ENCODE measurements at regions not wholly inside any gene's neighbourhood (a gene's known extent, or its start where the extent isn't known, plus 50 kb on each side); places are given as distances from the start of the nearest gene placed in this dataset.

DNA sequence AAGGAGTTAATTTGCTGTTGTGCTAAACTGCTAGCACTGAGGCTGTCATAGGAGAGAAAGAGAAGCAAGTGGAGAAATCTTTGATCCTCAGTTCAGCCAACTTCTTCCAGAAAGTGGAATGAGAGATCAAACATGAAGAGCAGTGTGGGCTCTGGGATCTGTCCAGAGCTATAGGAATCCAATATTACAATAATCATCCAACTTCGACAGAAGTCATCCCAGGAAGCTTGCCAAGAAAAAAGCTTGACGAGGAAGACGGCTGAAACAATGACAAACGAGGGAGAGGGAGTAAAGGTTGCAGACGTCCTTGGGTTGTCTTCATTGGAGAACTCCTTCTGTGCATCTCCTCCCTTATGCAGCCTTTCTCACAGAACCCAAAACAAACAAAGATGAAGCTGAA lies 496.2 kb downstream of the INSC start:
- intact Hi-C loops (cut with DNase I): no loop called here
- DNase-seq: no peak
- no peak for TF ChIP-seq POLR2A (IDR thresholded peaks at IDR 0.05)
- no peak overlapping the region for H3K4me3 ChIP-seq
- H3K4me1 ChIP-seq: no peaks in the 10 kb centered on the region
- H3K36me3 ChIP-seq: no peaks in the 10 kb centered on the region
- no peak overlapping the region for H3K27ac ChIP-seq
- no peaks in the 10 kb centered on the region for H3K9me3 ChIP-seq
- H3K27me3 ChIP-seq: peaks cover 0 to 14% (median 0%) of the 10 kb centered on the region in 4 donors
- 34 to 42% methylated on average over 5 of the region's 5 CpGs for WGBS, 2 donors

DNA sequence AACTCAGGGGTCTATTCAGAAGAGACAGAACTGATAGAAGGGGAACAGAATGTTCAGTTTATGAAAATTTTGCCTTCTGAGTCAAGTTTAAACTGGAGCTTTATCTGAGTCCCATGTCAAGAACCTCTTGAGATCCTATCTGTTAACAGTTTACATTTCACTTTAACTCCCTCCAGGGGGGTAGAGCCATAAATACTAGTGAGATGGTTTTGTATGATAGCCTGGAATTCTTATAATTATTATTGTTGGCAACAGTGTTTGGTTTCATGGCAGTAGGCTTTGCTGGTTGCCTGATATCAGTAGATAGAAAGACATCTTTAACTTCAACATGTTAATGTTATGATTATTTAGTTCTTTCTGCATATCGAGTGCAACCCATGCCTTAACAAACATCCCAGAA lies 498.5 kb downstream of the INSC start:
- intact Hi-C loops (cut with DNase I): no loop called here
- no peaks in the 10 kb centered on the region for H3K9me3 ChIP-seq
- TF ChIP-seq, protein P1, sequence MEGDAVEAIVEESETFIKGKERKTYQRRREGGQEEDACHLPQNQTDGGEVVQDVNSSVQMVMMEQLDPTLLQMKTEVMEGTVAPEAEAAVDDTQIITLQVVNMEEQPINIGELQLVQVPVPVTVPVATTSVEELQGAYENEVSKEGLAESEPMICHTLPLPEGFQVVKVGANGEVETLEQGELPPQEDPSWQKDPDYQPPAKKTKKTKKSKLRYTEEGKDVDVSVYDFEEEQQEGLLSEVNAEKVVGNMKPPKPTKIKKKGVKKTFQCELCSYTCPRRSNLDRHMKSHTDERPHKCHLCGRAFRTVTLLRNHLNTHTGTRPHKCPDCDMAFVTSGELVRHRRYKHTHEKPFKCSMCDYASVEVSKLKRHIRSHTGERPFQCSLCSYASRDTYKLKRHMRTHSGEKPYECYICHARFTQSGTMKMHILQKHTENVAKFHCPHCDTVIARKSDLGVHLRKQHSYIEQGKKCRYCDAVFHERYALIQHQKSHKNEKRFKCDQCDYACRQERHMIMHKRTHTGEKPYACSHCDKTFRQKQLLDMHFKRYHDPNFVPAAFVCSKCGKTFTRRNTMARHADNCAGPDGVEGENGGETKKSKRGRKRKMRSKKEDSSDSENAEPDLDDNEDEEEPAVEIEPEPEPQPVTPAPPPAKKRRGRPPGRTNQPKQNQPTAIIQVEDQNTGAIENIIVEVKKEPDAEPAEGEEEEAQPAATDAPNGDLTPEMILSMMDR (IDR thresholded peaks at IDR 0.05): no peak
- H3K4me3 ChIP-seq: no peak overlapping the region
- H3K36me3 ChIP-seq: no peaks in the 10 kb centered on the region
- no peaks in the 10 kb centered on the region for H3K4me1 ChIP-seq
- 64 to 69% methylated on average over 1 of the region's 1 CpG for WGBS, 2 donors
- H3K27ac ChIP-seq: no peak overlapping the region
- H3K27me3 ChIP-seq: peaks cover 0 to 11% (median 0%) of the 10 kb centered on the region in 4 donors
- no peak for DNase-seq

DNA sequence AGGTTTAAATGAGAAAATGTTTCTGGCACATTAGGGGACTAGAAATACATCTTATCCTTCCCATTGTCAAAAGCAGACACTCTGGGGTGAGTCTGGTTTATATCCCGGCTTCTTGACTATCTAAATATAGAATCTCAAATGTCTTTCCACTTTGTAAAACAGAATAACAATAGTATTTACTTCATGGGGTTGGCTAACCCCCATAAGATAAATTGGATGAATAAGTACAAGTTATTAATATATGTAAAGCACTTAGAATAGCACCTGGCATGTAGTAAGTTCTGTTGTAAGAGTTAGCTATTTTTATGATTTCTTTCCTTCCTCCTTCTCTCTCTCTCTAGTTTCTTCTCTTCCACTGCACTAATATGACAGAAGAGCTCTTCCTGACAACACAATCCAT lies 499.1 kb downstream of the INSC start:
- Histone ChIP-seq H3K27me3 (peaks cover 0 to 11% (median 0%) of the 10 kb centered on the region in 4 donors), H3K27ac (no peak overlapping the region), H3K36me3 (no peaks in the 10 kb centered on the region), H3K9me3 (no peaks in the 10 kb centered on the region), H3K4me3 (no peak overlapping the region), H3K4me1 (no peaks in the 10 kb centered on the region)
- DNase-seq: no peak
- no peak for TF ChIP-seq POLR2A (IDR thresholded peaks at IDR 0.05)
- TF ChIP-seq, protein P1 (IDR thresholded peaks at IDR 0.05): no peak
- intact Hi-C loops (cut with DNase I): no loop called here
- 71 to 83% methylated on average over 1 of the region's 1 CpG for WGBS, 2 donors

DNA sequence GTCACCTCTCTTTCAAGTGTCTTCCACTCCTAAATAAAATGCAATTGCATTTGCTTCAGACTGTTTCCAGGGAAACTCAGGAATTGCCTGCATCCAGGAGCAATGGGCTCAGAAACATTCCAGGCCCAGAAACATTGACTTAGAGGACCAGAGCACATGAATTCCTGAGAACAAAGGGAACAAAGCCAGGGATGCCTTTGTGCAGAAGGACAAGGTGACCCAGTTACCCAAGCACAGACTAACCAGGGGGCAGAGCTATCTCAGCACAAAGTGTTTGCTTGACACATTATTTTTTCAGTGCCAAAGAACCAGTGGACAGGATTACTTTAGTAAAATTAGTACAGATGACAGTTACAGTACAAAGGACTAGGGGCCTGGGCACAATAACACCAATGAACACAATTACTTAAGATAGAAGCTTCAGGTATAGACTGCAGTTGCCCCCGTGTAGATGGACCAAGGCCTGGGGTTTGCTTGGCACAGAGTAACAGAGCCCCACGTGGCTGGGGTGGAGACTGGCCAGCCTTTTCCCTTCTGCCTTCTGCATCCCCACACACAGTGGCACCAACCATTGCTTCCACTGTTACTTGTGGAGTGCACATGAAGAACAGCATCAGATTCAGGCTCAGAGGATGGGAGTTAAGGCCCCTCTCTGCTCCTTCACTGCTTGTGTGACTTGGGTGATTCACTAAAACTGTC lies 500.8 kb downstream of the INSC start:
- no peak overlapping the region for H3K27ac ChIP-seq
- H3K4me3 ChIP-seq: no peak overlapping the region
- DNase-seq: no peak
- no peak for TF ChIP-seq POLR2A (IDR thresholded peaks at IDR 0.05)
- TF ChIP-seq, protein P1 (IDR thresholded peaks at IDR 0.05): no peak
- no peaks in the 10 kb centered on the region for H3K36me3 ChIP-seq
- H3K4me1 ChIP-seq: no peaks in the 10 kb centered on the region
- 74 to 75% methylated on average over 2 of the region's 2 CpGs for WGBS, 2 donors
- H3K9me3 ChIP-seq: no peaks in the 10 kb centered on the region
- H3K27me3 ChIP-seq: peaks cover 0 to 13% (median 0%) of the 10 kb centered on the region in 4 donors
- intact Hi-C loops (cut with DNase I): no loop called here

DNA sequence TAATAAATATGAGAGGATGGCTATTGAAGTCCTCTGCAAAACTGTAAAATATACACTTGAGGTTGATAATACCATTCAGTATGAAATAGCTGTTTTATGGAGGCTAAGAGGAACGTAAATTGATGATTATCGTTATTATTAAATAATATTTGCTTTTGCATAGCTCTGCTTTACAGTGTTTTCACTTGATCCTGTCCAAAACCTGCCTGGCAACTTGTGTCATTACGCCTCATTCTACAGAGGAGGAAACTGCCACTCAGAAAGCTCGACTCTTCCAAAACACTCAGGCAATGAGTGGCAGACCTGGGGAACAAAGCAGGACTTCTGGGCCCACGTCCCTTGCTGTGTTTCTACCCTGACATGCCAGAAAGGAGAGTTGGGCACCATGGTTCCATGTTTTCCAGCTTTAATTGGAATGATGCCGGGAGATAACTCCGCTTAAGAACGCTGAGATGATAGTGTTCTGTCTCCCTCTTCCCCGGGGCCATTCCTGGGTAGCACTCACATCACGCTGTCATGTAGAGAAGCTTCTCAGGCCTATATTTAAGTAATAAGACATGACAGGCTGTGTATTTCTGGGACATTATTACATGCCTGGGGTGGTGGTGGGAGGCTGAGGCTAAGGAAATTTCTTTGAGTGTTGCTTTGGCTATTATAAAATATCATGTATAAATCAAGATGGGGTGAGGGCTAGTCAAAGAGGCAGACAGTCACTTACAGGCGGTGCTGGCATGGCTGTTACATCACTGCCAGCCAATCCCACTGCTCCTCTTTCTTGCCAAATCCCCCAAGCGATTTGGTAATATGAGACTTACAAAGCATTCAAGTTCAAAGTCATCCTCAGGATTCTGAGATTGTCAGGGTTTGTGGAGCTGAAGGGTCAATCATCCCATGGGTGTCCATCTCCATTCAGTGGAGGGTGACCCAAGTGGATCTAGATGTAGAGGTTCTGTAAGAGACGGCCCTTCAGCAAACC lies 501.7 kb downstream of the INSC start:
- Histone ChIP-seq H3K9me3 (no peaks in the 10 kb centered on the region), H3K4me1 (no peaks in the 10 kb centered on the region), H3K27ac (no peak overlapping the region), H3K27me3 (peaks cover 0 to 20% (median 0%) of the 10 kb centered on the region in 4 donors), H3K36me3 (no peaks in the 10 kb centered on the region), H3K4me3 (no peak overlapping the region)
- intact Hi-C loops (cut with DNase I): no loop called here
- TF ChIP-seq, protein P1 (IDR thresholded peaks at IDR 0.05): no peak
- no peak for TF ChIP-seq POLR2A (IDR thresholded peaks at IDR 0.05)
- no peak for DNase-seq
- 86 to 87% methylated on average over 13 of the region's 13 CpGs for WGBS, 2 donors
